ENCODE measurements at regions not wholly inside any gene's neighbourhood (a gene's known extent, or its start where the extent isn't known, plus 50 kb on each side); places are given as distances from the start of the nearest gene placed in this dataset.

- Histone ChIP-seq H3K4me3 (ENCODE audit: low read length in 2 of 2) (no peak overlapping the region), H3K4me1 (ENCODE audit: control insufficient read depth in 2 of 2, insufficient read depth in 2 of 2, low read length in 2 of 2) (no peaks in the 10 kb centered on the region), H3K27me3 (ENCODE audit: control insufficient read depth in 2 of 2, insufficient read depth in 2 of 2, low read length in 2 of 2) (no peaks in the 10 kb centered on the region), H3K36me3 (ENCODE audit: control insufficient read depth in 2 of 2, insufficient read depth in 2 of 2, low read length in 2 of 2) (no peaks in the 10 kb centered on the region), H3K27ac (ENCODE audit: low read depth in 2 of 2, low read length in 2 of 2) (no peak overlapping the region), H3K9me3 (ENCODE audit: control insufficient read depth in 2 of 2, low read length in 2 of 2) (no peaks in the 10 kb centered on the region), H3K9ac (ENCODE audit: low read depth in 1 of 2, low read length in 2 of 2) (no peak overlapping the region)
Observed at GRCh38 chr6:55960344-55960743, 85.0 kb upstream of the BMP5 start.

- Histone ChIP-seq H3K4me3 (ENCODE audit: low read length in 2 of 2) (no peak overlapping the region), H3K27ac (ENCODE audit: low read depth in 2 of 2, low read length in 2 of 2) (no peak overlapping the region), H3K9me3 (ENCODE audit: control insufficient read depth in 2 of 2, low read length in 2 of 2) (no peaks in the 10 kb centered on the region), H3K4me1 (ENCODE audit: control insufficient read depth in 2 of 2, insufficient read depth in 2 of 2, low read length in 2 of 2) (no peaks in the 10 kb centered on the region), H3K36me3 (ENCODE audit: control insufficient read depth in 2 of 2, insufficient read depth in 2 of 2, low read length in 2 of 2) (no peaks in the 10 kb centered on the region), H3K27me3 (ENCODE audit: control insufficient read depth in 2 of 2, insufficient read depth in 2 of 2, low read length in 2 of 2) (no peaks in the 10 kb centered on the region), H3K9ac (ENCODE audit: low read depth in 1 of 2, low read length in 2 of 2) (no peak overlapping the region)
Observed at GRCh38 chr6:55958790-55959189, 83.4 kb upstream of the BMP5 start.

- no peak overlapping the region for H3K9ac ChIP-seq (ENCODE audit: low read depth in 1 of 2, low read length in 2 of 2)
- H3K4me1 ChIP-seq (ENCODE audit: control insufficient read depth in 2 of 2, insufficient read depth in 2 of 2, low read length in 2 of 2) = no peaks in the 10 kb centered on the region
- no peak overlapping the region for H3K4me3 ChIP-seq (ENCODE audit: low read length in 2 of 2)
Observed at GRCh38 chr6:55957961-55958422, 82.6 kb upstream of the BMP5 start.

GRCh38 chr6:55955684-55956083 is 80.3 kb upstream of the BMP5 start:
- no peaks in the 10 kb centered on the region for H3K4me1 ChIP-seq (ENCODE audit: control insufficient read depth in 2 of 2, insufficient read depth in 2 of 2, low read length in 2 of 2)
- no peak overlapping the region for H3K27ac ChIP-seq (ENCODE audit: low read depth in 2 of 2, low read length in 2 of 2)
- no peaks in the 10 kb centered on the region for H3K27me3 ChIP-seq (ENCODE audit: control insufficient read depth in 2 of 2, insufficient read depth in 2 of 2, low read length in 2 of 2)
- no peak overlapping the region for H3K9ac ChIP-seq (ENCODE audit: low read depth in 1 of 2, low read length in 2 of 2)
- H3K9me3 ChIP-seq (ENCODE audit: control insufficient read depth in 2 of 2, low read length in 2 of 2) = no peaks in the 10 kb centered on the region
- no peaks in the 10 kb centered on the region for H3K36me3 ChIP-seq (ENCODE audit: control insufficient read depth in 2 of 2, insufficient read depth in 2 of 2, low read length in 2 of 2)
- no peak overlapping the region for H3K4me3 ChIP-seq (ENCODE audit: low read length in 2 of 2)

More at GRCh38 chr6:55957961-55958422, 82.6 kb upstream of the BMP5 start:
- Histone ChIP-seq H3K36me3 (ENCODE audit: control insufficient read depth in 2 of 2, insufficient read depth in 2 of 2, low read length in 2 of 2) (no peaks in the 10 kb centered on the region), H3K27ac (ENCODE audit: low read depth in 2 of 2, low read length in 2 of 2) (no peak overlapping the region), H3K9me3 (ENCODE audit: control insufficient read depth in 2 of 2, low read length in 2 of 2) (no peaks in the 10 kb centered on the region), H3K27me3 (ENCODE audit: control insufficient read depth in 2 of 2, insufficient read depth in 2 of 2, low read length in 2 of 2) (no peaks in the 10 kb centered on the region)

- Histone ChIP-seq H3K36me3 (ENCODE audit: control insufficient read depth in 2 of 2, insufficient read depth in 2 of 2, low read length in 2 of 2) (no peaks in the 10 kb centered on the region), H3K9me3 (ENCODE audit: control insufficient read depth in 2 of 2, low read length in 2 of 2) (no peaks in the 10 kb centered on the region), H3K9ac (ENCODE audit: low read depth in 1 of 2, low read length in 2 of 2) (no peak overlapping the region), H3K4me1 (ENCODE audit: control insufficient read depth in 2 of 2, insufficient read depth in 2 of 2, low read length in 2 of 2) (no peaks in the 10 kb centered on the region), H3K4me3 (ENCODE audit: low read length in 2 of 2) (no peak overlapping the region), H3K27me3 (ENCODE audit: control insufficient read depth in 2 of 2, insufficient read depth in 2 of 2, low read length in 2 of 2) (no peaks in the 10 kb centered on the region), H3K27ac (ENCODE audit: low read depth in 2 of 2, low read length in 2 of 2) (no peak overlapping the region)
Observed at GRCh38 chr6:55954436-55954835, 79.0 kb upstream of the BMP5 start.

GRCh38 chr6:55953335-55953734 is 77.9 kb upstream of the BMP5 start:
- Histone ChIP-seq H3K27me3 (ENCODE audit: control insufficient read depth in 2 of 2, insufficient read depth in 2 of 2, low read length in 2 of 2) (no peaks in the 10 kb centered on the region), H3K4me1 (ENCODE audit: control insufficient read depth in 2 of 2, insufficient read depth in 2 of 2, low read length in 2 of 2) (no peaks in the 10 kb centered on the region), H3K36me3 (ENCODE audit: control insufficient read depth in 2 of 2, insufficient read depth in 2 of 2, low read length in 2 of 2) (no peaks in the 10 kb centered on the region), H3K4me3 (ENCODE audit: low read length in 2 of 2) (peak overlapping the region; percentile 27 to 30), H3K9ac (ENCODE audit: low read depth in 1 of 2, low read length in 2 of 2) (no peak overlapping the region), H3K27ac (ENCODE audit: low read depth in 2 of 2, low read length in 2 of 2) (no peak overlapping the region), H3K9me3 (ENCODE audit: control insufficient read depth in 2 of 2, low read length in 2 of 2) (no peaks in the 10 kb centered on the region)

- Histone ChIP-seq H3K27ac (ENCODE audit: low read depth in 2 of 2, low read length in 2 of 2) (no peak overlapping the region), H3K36me3 (ENCODE audit: control insufficient read depth in 2 of 2, insufficient read depth in 2 of 2, low read length in 2 of 2) (no peaks in the 10 kb centered on the region), H3K4me3 (ENCODE audit: low read length in 2 of 2) (no peak overlapping the region), H3K9me3 (ENCODE audit: control insufficient read depth in 2 of 2, low read length in 2 of 2) (no peaks in the 10 kb centered on the region), H3K9ac (ENCODE audit: low read depth in 1 of 2, low read length in 2 of 2) (no peak overlapping the region), H3K27me3 (ENCODE audit: control insufficient read depth in 2 of 2, insufficient read depth in 2 of 2, low read length in 2 of 2) (no peaks in the 10 kb centered on the region), H3K4me1 (ENCODE audit: control insufficient read depth in 2 of 2, insufficient read depth in 2 of 2, low read length in 2 of 2) (no peaks in the 10 kb centered on the region)
Observed at GRCh38 chr6:55950071-55950814, 74.9 kb upstream of the BMP5 start.

- Histone ChIP-seq H3K27ac (ENCODE audit: low read depth in 2 of 2, low read length in 2 of 2) (no peak overlapping the region), H3K9me3 (ENCODE audit: control insufficient read depth in 2 of 2, low read length in 2 of 2) (no peaks in the 10 kb centered on the region), H3K36me3 (ENCODE audit: control insufficient read depth in 2 of 2, insufficient read depth in 2 of 2, low read length in 2 of 2) (no peaks in the 10 kb centered on the region), H3K9ac (ENCODE audit: low read depth in 1 of 2, low read length in 2 of 2) (no peak overlapping the region), H3K4me1 (ENCODE audit: control insufficient read depth in 2 of 2, insufficient read depth in 2 of 2, low read length in 2 of 2) (no peaks in the 10 kb centered on the region), H3K4me3 (ENCODE audit: low read length in 2 of 2) (no peak overlapping the region), H3K27me3 (ENCODE audit: control insufficient read depth in 2 of 2, insufficient read depth in 2 of 2, low read length in 2 of 2) (no peaks in the 10 kb centered on the region)
Observed at GRCh38 chr6:55943329-55943728, 67.9 kb upstream of the BMP5 start.

- Histone ChIP-seq H3K4me3 (ENCODE audit: low read length in 2 of 2) (no peak overlapping the region), H3K4me1 (ENCODE audit: control insufficient read depth in 2 of 2, insufficient read depth in 2 of 2, low read length in 2 of 2) (no peaks in the 10 kb centered on the region), H3K9me3 (ENCODE audit: control insufficient read depth in 2 of 2, low read length in 2 of 2) (no peaks in the 10 kb centered on the region), H3K27ac (ENCODE audit: low read depth in 2 of 2, low read length in 2 of 2) (no peak overlapping the region), H3K9ac (ENCODE audit: low read depth in 1 of 2, low read length in 2 of 2) (no peak overlapping the region), H3K27me3 (ENCODE audit: control insufficient read depth in 2 of 2, insufficient read depth in 2 of 2, low read length in 2 of 2) (no peaks in the 10 kb centered on the region), H3K36me3 (ENCODE audit: control insufficient read depth in 2 of 2, insufficient read depth in 2 of 2, low read length in 2 of 2) (no peaks in the 10 kb centered on the region)
Observed at GRCh38 chr6:55941702-55942101, 66.3 kb upstream of the BMP5 start.

- Histone ChIP-seq H3K9ac (ENCODE audit: low read depth in 1 of 2, low read length in 2 of 2) (no peak overlapping the region), H3K4me3 (ENCODE audit: low read length in 2 of 2) (no peak overlapping the region), H3K9me3 (ENCODE audit: control insufficient read depth in 2 of 2, low read length in 2 of 2) (no peaks in the 10 kb centered on the region), H3K27ac (ENCODE audit: low read depth in 2 of 2, low read length in 2 of 2) (no peak overlapping the region), H3K27me3 (ENCODE audit: control insufficient read depth in 2 of 2, insufficient read depth in 2 of 2, low read length in 2 of 2) (no peaks in the 10 kb centered on the region), H3K4me1 (ENCODE audit: control insufficient read depth in 2 of 2, insufficient read depth in 2 of 2, low read length in 2 of 2) (no peaks in the 10 kb centered on the region), H3K36me3 (ENCODE audit: control insufficient read depth in 2 of 2, insufficient read depth in 2 of 2, low read length in 2 of 2) (no peaks in the 10 kb centered on the region)
Observed at GRCh38 chr6:55937951-55938690, 62.7 kb upstream of the BMP5 start.
